ENCODE measurements at regions not wholly inside any gene's neighbourhood (a gene's known extent, or its start where the extent isn't known, plus 50 kb on each side); places are given as distances from the start of the nearest gene placed in this dataset.

DNA sequence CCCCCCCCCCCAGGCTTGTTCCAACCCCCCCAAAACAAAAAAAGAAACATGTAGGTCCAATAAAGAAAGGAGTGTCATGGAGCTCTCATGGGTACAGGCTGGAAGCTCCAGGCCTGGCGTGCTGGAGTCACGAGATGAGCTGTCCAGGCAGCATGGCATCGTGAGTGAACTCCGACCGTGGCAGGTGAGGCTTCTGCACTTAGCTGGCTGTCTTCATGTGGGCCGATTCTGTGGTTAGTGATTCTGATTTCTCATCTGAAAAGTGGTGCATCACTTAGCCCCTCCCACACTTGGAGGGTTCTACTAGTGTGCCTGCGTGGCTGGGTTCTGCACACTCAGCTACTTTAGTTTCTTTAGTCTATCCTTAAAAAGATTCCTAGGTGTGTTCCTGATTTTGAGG lies 126.4 kb upstream of the MGAT5 start:
- H3K4me3 Mint-ChIP-seq = peak overlapping the region; percentile 22
- H3K36me3 Mint-ChIP-seq = peaks cover 16% of the 10 kb centered on the region
- H3K9me3 Mint-ChIP-seq = no peaks in the 10 kb centered on the region
- H3K4me1 Mint-ChIP-seq = peaks cover 81% of the 10 kb centered on the region
- H3K27me3 Mint-ChIP-seq = no peaks in the 10 kb centered on the region
- peak overlapping the region; percentile 71 for H3K27ac Mint-ChIP-seq
- peak; percentile 72 for ATAC-seq

DNA sequence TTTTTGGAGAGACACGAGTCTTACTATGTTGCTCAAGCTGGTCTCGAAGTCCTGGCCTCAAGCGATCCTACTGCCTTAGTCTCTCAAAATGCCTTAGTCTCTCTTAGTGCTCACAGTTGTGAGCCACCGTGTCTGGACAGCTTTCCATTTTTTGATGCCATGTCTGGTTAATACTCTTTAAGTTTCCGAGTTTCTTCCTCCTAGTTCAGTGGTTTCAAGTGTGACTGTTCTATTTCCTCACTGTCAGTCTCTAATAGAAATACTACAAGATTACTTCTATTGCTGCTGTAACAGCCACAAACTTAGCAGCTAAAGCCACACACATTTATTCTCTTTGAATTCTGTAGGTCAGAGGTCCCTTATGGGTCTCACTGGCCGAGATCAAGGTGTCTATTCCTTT lies 125.1 kb upstream of the MGAT5 start:
- Mint-ChIP-seq H3K9me3 (no peaks in the 10 kb centered on the region), H3K27ac (peak overlapping the region; percentile 71), H3K27me3 (no peaks in the 10 kb centered on the region), H3K4me1 (peaks cover 77% of the 10 kb centered on the region), H3K36me3 (peaks cover 16% of the 10 kb centered on the region), H3K4me3 (no peak overlapping the region)
- no peak for ATAC-seq

DNA sequence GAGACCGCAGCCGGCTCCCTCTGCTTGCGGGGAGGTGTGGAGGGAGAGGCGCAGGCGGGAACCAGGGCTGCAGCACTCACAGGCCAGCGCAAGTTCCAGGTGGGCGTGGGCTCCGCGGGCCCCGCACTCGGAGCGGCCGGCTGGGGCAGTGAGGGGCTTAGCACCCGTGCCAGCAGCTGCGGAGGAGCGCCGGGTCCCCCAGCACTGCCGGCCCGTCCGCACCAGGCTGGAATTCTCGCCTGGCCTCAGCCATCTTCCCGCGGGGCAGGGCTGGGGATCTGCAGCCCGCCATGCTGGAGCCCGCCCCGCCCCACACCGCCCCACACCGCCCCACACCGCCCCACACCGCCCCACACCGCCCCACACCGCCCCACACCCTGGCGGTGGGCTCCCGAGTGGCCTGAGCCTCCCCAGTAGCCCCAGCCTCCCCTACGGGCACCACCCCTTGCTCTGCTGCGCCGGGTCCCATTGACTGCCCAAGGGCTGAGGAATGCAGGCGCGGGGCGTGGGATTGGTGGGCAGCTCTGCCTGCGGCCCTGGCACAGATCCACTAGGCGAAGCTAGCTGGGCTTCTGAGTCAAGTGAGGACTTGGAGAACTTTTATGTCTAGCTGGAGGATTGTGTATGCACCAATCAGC lies 123.9 kb upstream of the MGAT5 start:
- Mint-ChIP-seq H3K36me3 (peaks cover 16% of the 10 kb centered on the region), H3K4me3 (no peak overlapping the region), H3K4me1 (peaks cover 73% of the 10 kb centered on the region), H3K27ac (no peak overlapping the region), H3K27me3 (no peaks in the 10 kb centered on the region), H3K9me3 (no peaks in the 10 kb centered on the region)
- ATAC-seq = peak; percentile 46

DNA sequence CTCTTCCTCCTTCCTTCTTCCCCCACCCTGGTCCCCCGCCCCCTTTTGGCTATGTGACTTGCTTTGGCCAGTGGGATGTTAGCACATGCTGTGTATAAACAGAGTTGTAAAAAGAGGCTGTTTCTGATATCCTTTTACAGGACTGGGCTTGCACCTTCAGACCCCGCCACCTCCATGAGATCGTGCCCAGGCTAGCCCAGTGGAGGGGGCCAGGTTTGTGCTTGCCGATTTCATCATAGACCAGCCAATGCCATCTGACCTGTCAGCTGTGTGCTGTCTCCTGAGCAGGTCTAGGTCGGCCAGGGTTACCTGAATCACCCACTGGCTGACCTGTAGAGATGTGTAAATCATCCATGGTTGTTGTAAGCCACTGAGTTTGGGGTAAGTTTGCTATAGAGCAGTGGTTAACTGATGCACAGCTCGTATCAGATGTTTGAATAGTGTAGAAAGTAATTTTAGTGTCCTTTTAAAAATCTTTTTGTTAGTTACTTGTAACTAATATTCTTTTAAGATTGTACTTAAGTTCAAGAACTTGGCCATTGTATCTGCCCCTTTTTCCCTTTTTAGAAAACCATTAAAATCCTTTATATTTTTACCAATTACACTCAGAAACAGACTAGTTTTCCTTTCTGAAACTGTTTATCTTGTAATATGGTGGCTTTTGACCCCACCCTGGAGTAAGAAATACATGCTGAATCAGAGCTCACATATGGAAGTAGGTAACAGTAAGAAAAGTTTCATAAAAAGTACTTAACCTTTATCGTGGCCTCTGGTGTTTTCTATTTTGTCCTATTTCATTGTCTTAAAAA lies 122.0 kb upstream of the MGAT5 start:
- Mint-ChIP-seq H3K4me3 (no peak overlapping the region), H3K27ac (peak overlapping the region; percentile 30), H3K27me3 (no peaks in the 10 kb centered on the region)

DNA sequence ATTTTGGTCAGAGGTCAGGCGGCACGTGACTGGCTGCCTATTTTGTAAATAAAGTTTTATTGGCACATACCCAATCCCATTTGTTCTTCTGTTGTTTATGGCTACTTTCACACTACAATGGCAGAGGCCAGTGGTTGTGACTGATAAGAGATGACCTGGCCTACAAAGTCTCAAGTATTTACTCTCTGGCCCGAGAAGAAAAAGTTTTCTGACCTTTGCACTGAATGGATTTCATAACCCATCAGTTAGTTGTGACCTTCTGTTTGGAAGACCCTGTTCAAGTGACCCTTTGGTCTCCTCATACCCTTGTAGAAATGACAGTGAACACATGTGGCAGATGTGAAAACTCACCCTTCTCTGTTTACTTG lies 121.4 kb upstream of the MGAT5 start:
- Mint-ChIP-seq H3K27me3 (no peaks in the 10 kb centered on the region), H3K4me3 (no peak overlapping the region), H3K9me3 (no peaks in the 10 kb centered on the region), H3K4me1 (peaks cover 73% of the 10 kb centered on the region), H3K36me3 (peaks cover 16% of the 10 kb centered on the region), H3K27ac (peak overlapping the region; percentile 30)
- ATAC-seq = no peak

More for the DNA sequence above, 122.0 kb upstream of the MGAT5 start:
- no peaks in the 10 kb centered on the region for H3K9me3 Mint-ChIP-seq
- no peak for ATAC-seq
- peaks cover 73% of the 10 kb centered on the region for H3K4me1 Mint-ChIP-seq
- H3K36me3 Mint-ChIP-seq = peaks cover 16% of the 10 kb centered on the region

DNA sequence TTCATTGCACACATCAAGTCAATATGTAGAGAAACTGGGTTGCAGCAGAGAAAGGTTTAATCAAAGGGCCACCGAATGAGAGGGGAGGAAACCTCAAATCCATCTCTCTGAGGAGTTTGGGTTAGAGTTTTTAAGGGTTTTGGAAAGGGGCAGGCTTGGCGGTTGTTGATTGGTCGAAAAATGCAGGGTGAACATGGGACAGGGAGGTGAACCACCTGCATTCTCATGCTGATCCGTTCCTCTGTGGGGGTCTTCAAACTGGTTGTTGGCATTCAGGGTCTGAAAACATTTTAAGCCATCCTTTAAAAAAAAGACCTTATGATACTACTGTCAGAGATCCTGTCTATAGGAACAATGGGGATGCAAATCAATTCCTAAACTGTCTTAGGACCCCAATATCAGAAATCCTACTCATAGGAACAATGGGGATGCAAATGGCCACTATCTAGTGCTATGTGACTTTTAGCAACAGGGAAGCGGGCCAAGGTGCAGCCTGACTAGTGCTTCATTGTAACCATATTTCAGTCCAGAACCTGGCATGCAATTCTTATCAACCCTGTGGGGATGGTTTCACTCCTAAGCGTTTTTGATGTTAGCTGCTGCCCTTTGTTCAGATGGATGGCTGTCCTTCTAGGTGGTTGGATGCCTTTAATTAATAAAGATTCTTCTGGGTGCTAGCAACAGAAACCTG lies 120.1 kb upstream of the MGAT5 start:
- H3K36me3 Mint-ChIP-seq = peaks cover 16% of the 10 kb centered on the region
- H3K27me3 Mint-ChIP-seq = no peaks in the 10 kb centered on the region
- H3K9me3 Mint-ChIP-seq = no peaks in the 10 kb centered on the region
- no peak for ATAC-seq
- H3K4me1 Mint-ChIP-seq = peaks cover 73% of the 10 kb centered on the region
- peak overlapping the region; percentile 48 for H3K27ac Mint-ChIP-seq
- no peak overlapping the region for H3K4me3 Mint-ChIP-seq

DNA sequence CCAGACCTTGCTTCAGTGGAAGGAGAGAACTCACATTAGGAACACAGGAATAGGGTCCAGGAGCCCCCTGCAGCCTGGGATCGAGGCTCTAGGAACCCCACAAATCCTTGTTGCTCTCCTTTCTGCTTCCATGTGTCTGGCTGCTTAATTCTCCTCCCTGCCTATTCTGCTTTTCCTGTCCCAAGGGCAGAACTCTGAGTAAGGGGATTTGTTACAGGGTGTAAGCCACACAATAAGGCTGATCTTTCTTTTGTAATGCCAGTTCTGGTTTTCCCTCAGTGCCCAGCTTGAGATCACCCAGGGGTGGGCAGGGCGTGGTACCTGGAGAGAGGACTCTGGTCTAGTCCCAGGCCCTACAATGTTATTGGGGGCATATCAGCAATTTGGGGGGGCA lies 119.6 kb upstream of the MGAT5 start:
- H3K36me3 Mint-ChIP-seq = peaks cover 16% of the 10 kb centered on the region

DNA sequence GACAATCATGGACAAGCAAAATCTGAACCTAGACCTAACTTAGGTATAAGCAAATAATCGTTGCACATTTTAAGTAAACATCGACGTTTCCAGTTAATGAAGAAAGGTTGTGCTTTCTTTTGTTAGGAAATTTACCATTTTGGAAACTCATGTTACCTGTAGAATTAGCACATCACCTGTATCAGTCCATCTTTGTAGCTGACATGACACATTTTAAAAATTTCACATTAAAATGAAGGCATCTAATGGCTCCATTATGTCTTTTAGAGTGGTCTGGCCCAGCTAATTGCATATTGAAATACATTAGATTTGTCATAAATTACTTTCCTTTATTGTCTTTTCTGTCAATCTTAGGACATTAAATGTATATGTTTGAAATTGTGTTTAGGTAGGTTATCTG lies 119.0 kb upstream of the MGAT5 start:
- Mint-ChIP-seq H3K27ac (peak overlapping the region; percentile 48), H3K36me3 (peaks cover 17% of the 10 kb centered on the region), H3K9me3 (no peaks in the 10 kb centered on the region), H3K4me1 (peaks cover 73% of the 10 kb centered on the region), H3K27me3 (no peaks in the 10 kb centered on the region), H3K4me3 (no peak overlapping the region)
- ATAC-seq = no peak

More for the DNA sequence above, 119.6 kb upstream of the MGAT5 start:
- Mint-ChIP-seq H3K4me3 (no peak overlapping the region), H3K27me3 (no peaks in the 10 kb centered on the region), H3K4me1 (peaks cover 73% of the 10 kb centered on the region), H3K27ac (peak overlapping the region; percentile 48), H3K9me3 (no peaks in the 10 kb centered on the region)
- no peak for ATAC-seq

DNA sequence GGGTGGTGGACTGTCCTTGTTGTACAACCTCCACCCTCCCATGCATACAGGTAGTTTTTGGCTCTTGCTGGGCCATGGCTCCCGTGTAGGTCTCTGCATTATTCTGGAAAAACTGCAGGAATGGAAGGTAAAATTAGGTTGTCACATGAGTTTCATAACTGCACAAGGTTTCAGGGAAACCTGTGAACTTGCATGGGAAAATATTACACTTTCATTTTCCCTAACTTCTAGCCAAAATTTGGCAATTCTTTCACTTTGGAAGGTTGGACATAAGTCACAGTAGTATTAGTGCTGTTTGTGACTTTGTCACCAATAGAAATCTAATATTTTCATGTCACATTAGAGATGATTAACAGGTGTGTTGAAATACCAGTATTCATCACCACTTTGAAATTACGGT lies 118.1 kb upstream of the MGAT5 start:
- H3K27me3 Mint-ChIP-seq = no peaks in the 10 kb centered on the region
- H3K4me1 Mint-ChIP-seq = peaks cover 83% of the 10 kb centered on the region
- H3K9me3 Mint-ChIP-seq = no peaks in the 10 kb centered on the region
- no peak overlapping the region for H3K4me3 Mint-ChIP-seq
- H3K36me3 Mint-ChIP-seq = peaks cover 17% of the 10 kb centered on the region
- no peak overlapping the region for H3K27ac Mint-ChIP-seq
- no peak for ATAC-seq

DNA sequence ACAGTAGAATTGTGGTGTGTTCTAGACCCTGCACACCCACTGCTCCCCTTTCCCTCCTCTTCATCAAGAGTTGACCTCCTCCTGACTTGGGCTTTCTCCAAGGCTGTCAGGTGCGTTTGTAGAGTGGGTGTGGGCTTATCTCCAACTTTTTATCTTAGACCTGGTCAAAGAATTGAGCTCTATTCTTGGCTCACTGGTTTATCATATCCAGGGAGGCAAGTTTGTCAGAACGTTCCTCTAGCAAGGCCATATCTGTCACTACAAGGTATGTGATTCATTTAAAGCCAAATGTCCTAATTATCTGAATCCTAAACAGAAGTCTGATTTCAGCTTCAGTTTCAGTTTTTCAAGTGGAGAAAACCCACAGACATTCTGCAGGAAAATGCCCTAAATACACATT lies 117.1 kb upstream of the MGAT5 start:
- Mint-ChIP-seq H3K4me1 (peaks cover 90% of the 10 kb centered on the region), H3K27ac (peak overlapping the region; percentile 83)
- no peak for ATAC-seq

DNA sequence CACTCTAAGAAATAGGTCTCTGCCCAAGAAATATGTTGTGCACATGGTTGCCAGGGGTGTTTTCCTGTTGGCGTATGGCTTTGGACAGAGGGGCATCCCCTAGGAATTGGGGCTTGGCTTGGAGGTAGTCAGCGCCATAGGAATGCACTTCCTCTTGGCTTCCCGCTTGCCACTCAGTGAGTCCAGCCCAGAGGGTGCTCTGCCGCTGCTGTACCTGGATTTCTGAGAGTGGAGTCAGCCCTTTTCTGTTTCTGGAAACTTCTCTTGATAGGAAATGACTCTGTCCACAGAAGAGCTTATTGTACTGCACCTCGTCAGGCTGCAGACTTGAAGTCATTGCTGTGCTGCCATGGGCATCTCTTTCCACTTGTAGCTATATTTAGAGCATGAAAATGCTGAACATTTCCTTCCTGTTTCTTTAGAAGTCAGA lies 116.7 kb upstream of the MGAT5 start:
- H3K27me3 Mint-ChIP-seq = no peaks in the 10 kb centered on the region
- H3K4me1 Mint-ChIP-seq = peaks cover 90% of the 10 kb centered on the region
- peak; percentile 76 for ATAC-seq
- peak overlapping the region; percentile 53 for H3K4me3 Mint-ChIP-seq
- H3K9me3 Mint-ChIP-seq = no peaks in the 10 kb centered on the region
- peak overlapping the region; percentile 83 for H3K27ac Mint-ChIP-seq
- peaks cover 14% of the 10 kb centered on the region for H3K36me3 Mint-ChIP-seq

More for the DNA sequence above, 117.1 kb upstream of the MGAT5 start:
- H3K4me3 Mint-ChIP-seq = peak overlapping the region; percentile 53
- H3K27me3 Mint-ChIP-seq = no peaks in the 10 kb centered on the region
- peaks cover 15% of the 10 kb centered on the region for H3K36me3 Mint-ChIP-seq
- no peaks in the 10 kb centered on the region for H3K9me3 Mint-ChIP-seq

DNA sequence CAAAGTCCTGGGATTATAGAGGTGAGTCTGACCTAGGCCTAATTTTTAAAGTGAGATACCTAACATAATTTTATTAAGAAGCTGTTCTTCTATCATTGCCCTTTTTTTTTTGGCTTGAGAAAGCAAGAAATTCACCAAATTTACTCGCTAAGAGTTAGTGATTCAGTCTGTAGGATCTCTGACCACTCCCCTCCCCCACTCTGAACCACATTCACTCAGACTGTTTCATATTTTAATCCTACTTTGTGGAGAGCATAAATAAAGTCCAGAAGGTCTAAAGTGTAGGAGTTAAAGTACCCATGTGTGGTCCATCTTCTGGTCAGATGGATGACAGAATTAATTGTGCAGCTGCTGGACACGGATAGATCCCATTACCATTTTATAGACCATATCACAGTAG lies 115.8 kb upstream of the MGAT5 start:
- Mint-ChIP-seq H3K27ac (peak overlapping the region; percentile 83), H3K4me1 (peaks cover 93% of the 10 kb centered on the region), H3K27me3 (no peaks in the 10 kb centered on the region), H3K4me3 (no peak overlapping the region), H3K36me3 (peaks cover 24% of the 10 kb centered on the region), H3K9me3 (no peaks in the 10 kb centered on the region)
- no peak for ATAC-seq

DNA sequence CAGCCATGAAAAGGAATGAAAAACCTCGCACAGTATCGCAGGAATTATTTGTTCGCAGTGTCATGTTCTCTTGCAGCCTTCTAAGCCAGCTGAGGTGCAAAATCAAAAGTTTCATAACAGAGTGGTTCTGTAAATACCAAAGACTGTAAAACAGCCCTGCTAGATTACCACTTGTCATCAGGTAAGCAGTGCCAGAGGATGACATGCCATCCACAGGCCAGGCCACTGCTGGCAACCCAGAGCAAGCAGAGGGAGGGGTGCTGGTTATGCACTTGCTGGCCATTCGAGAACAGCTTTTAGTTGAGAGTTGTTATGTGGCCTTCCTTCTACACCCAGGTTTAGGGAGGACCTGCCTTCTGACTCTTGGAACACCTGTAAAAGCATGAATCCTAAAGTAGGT lies 114.3 kb upstream of the MGAT5 start:
- Mint-ChIP-seq H3K27ac (peak overlapping the region; percentile 69), H3K9me3 (no peaks in the 10 kb centered on the region), H3K27me3 (no peaks in the 10 kb centered on the region), H3K4me1 (peaks cover 94% of the 10 kb centered on the region), H3K4me3 (no peak overlapping the region), H3K36me3 (peaks cover 34% of the 10 kb centered on the region)
- ATAC-seq = no peak

DNA sequence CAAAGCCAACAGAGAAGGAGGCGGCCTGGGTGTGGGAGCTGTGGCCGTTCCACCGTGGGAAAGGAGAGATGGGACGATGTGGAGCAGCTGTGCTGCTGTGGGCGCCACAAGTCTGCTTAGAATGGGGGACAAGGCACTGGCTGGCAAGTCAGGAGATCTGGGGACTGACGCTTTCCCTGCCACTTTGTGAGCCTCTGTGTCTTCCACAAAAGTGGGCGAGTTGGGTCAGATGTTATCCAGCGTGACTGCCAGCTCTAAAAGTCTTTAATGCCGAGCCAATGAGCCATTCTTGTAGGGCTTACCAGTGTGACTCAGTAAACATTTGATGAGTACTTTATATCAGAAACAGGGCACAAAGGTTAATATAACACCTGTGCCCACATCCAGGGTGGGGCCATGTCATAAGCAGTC lies 113.6 kb upstream of the MGAT5 start:
- Mint-ChIP-seq H3K27me3 (no peaks in the 10 kb centered on the region), H3K9me3 (no peaks in the 10 kb centered on the region), H3K4me3 (no peak overlapping the region), H3K4me1 (peaks cover 95% of the 10 kb centered on the region), H3K27ac (peak overlapping the region; percentile 69), H3K36me3 (peaks cover 40% of the 10 kb centered on the region)
- ATAC-seq = no peak

DNA sequence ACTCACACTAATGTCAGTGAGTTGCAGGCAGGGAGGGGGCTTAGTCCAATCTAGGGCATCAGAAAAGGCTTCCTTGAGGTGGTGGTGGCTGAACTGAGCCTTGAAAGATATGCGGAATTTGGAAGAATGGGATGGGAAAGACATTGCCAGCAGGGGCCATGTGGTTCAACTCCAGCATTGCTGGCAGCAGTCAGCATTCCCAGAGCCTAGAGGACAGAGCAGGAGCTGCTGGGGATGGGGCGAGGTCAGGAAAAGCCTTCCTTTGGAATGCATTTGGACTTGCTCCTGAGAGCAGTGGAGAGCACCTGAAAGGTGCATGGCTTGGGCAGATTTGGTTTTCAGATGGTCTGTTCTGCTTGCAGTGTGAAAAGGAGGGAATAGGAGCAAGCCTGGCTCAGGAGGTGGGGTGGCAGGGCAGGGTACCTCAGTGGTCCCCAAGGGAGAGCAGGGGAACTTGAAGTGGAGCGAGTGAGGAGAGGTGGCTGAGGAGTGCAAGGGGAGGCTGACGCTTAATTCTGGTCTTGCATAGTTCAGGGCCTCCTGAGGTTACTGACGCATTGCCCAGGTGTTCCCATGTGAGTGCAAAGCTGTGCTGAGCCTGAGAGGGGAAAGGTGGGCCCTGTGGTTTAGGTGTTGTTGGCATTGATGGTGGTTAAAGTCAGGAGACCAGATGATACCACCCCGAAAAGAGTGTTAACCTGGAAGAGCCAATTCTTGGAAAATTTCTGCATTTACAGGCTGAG lies 112.1 kb upstream of the MGAT5 start:
- Mint-ChIP-seq H3K36me3 (peaks cover 40% of the 10 kb centered on the region), H3K27ac (peak overlapping the region; percentile 69), H3K9me3 (no peaks in the 10 kb centered on the region), H3K4me3 (no peak overlapping the region), H3K27me3 (no peaks in the 10 kb centered on the region), H3K4me1 (peaks cover 95% of the 10 kb centered on the region)
- peak; percentile 57 for ATAC-seq

All from stimulated activated memory B cell treated with anti-CD40 and anti-IgM and Interleukin-4, amounts not matched to agents 10 μg/mL and 1 μg/mL and 100 μg/mL, for 72 hours (primary cell).